GM12878 (cell line): ENCODE measurements at regions not wholly inside any gene's neighbourhood (a gene's known extent, or its start where the extent isn't known, plus 50 kb on each side); places are given as distances from the start of the nearest gene placed in this dataset.

Experiments used
- ATAC-seq: fragments of 200-7000 bp; cut with Tn5 transposase; 3 replicates; pipeline ENCODE4 v1.9.1; 2020; ENCODE audit warnings: mild to moderate bottlenecking, moderate library complexity
- BruUV-seq: library from RNA; stranded (reverse); fragments of 400-500 nt; replicated peaks from 2 replicates; lab custom pipeline; 2021; lab: Mats Ljungman, UMichigan
- CTCF ChIA-PET: fragments of 300-600 bp; sonication (Branson Sonifier 250); formaldehyde crosslinking; extraction: SDS; loops from one replicate; lab custom pipeline; 2021; ENCODE audit warnings: inconsistent platforms; lab: Yijun Ruan, JAX
- POLR2A ChIA-PET: fragments of 350-600 bp; formaldehyde crosslinking; extraction: SDS; loops from one replicate; lab custom pipeline; 2021; ENCODE audit warnings: inconsistent platforms; lab: Charles Lee
- RAD21 ChIA-PET: fragments of 300-600 bp; sonication (Branson Sonifier 250); formaldehyde crosslinking; loops from one replicate; lab custom pipeline; 2023; ENCODE audit warnings: antibody characterized with exemption; ENCODE audit not compliant: unreplicated experiment; lab: Charles Lee
- SMC1A ChIA-PET: fragments of 300-600 bp; sonication (Branson Sonifier 250); formaldehyde crosslinking; loops from one replicate; lab custom pipeline; 2023; ENCODE audit not compliant: unreplicated experiment, uncharacterized antibody; lab: Charles Lee
- DNase-seq: peaks from one replicate; pipeline ENCODE4 v3.0.0-alpha.2; 2011; ENCODE audit warnings: low read depth, low spot score
- FAIRE-seq: peaks from 3 replicates; lab custom pipeline; 2011; peaks lifted over from hg19 to GRCh38; lab: Jason Lieb, UNC
- H2AFZ ChIP-seq: 2 replicates; pipeline ENCODE4 v1.6.0; 2011; ENCODE audit warnings: low read depth, low read length, control low read depth; ENCODE audit not compliant: control insufficient read depth
- H3K27ac ChIP-seq: 2 replicates; pipeline ENCODE4 v1.5.1; 2011; ENCODE audit warnings: control low read depth; ENCODE audit not compliant: control insufficient read depth, insufficient read depth
- H3K27me3 ChIP-seq, 2 experiments: replicated peaks in 1 of 2; 2 replicates each; pipeline versions ENCODE4 v1.6.0 to v1.6.1; 2011; ENCODE audit warnings: low read length in 1 of 2; ENCODE audit not compliant: control insufficient read depth in 2 of 2, insufficient read depth in 2 of 2
- H3K36me3 ChIP-seq, 2 experiments: 2 replicates each; pipeline ENCODE4 v1.5.1; 2011; ENCODE audit warnings: low read length in 1 of 2; ENCODE audit not compliant: control insufficient read depth in 2 of 2, insufficient read depth in 2 of 2
- H3K4me1 ChIP-seq: 2 replicates; pipeline ENCODE4 v1.6.1; 2011; ENCODE audit warnings: mild to moderate bottlenecking, low read length, moderate library complexity, mixed read lengths; ENCODE audit not compliant: control insufficient read depth, insufficient read depth
- H3K4me2 ChIP-seq: 2 replicates; pipeline ENCODE4 v1.6.0; 2011; ENCODE audit warnings: control low read depth; ENCODE audit not compliant: control insufficient read depth, insufficient read depth
- H3K4me3 ChIP-seq: fragments of 200-600 bp; sonication (generic); 2 replicates; pipeline ENCODE4 v1.5.1; 2016
- H3K79me2 ChIP-seq: 2 replicates; pipeline ENCODE4 v1.6.0; 2011; ENCODE audit warnings: low read length; ENCODE audit not compliant: control insufficient read depth, insufficient read depth
- H3K9ac ChIP-seq: 2 replicates; pipeline ENCODE4 v1.8.0; 2011; ENCODE audit warnings: low read length, control low read depth, mixed read lengths; ENCODE audit not compliant: control insufficient read depth, insufficient read depth
- H3K9me3 ChIP-seq: replicated peaks from 3 replicates; pipeline ENCODE4 v1.5.1; 2011; ENCODE audit warnings: mild to moderate bottlenecking, low read length; ENCODE audit not compliant: control insufficient read depth, insufficient read depth
- H4K20me1 ChIP-seq: 2 replicates; pipeline ENCODE4 v1.6.0; 2011; ENCODE audit not compliant: control insufficient read depth, insufficient read depth
- EP300 ChIP-seq, 2 experiments: fragments of 150-350 bp in 1 of 2; IDR thresholded peaks; 2 replicates each; pipeline ENCODE4 v1.6.1; 2011 to 2012; ENCODE audit warnings: low read depth in 2 of 2, low read length in 2 of 2, borderline replicate concordance in 1 of 2, improper control_type of control experiment in 1 of 2, inconsistent platforms in 1 of 2; ENCODE audit not compliant: control insufficient read depth in 1 of 2
- IRF4 ChIP-seq: IDR thresholded peaks from 2 replicates; pipeline ENCODE4 v1.6.1; 2011; ENCODE audit warnings: low read depth, low read length
- NFYB ChIP-seq: IDR thresholded peaks from 2 replicates; pipeline ENCODE4 v1.6.1; 2011; ENCODE audit warnings: low read depth, mild to moderate bottlenecking, low read length, improper control_type of control experiment, moderate library complexity; ENCODE audit not compliant: insufficient read depth
- SP1 ChIP-seq: IDR thresholded peaks from one replicate; pipeline ENCODE4 v1.6.1; 2011; ENCODE audit warnings: low read depth, low read length
- YY1 ChIP-seq: IDR thresholded peaks from 2 replicates; pipeline ENCODE4 v1.6.1; 2011; ENCODE audit warnings: low read depth, mild to moderate bottlenecking, low read length
- WGBS: methylation state at CpG from one replicate; pipeline ENCODE4 v1.1.6; 2016; ENCODE audit warnings: low lambda C conversion rate; ENCODE audit not compliant: insufficient replicate concordance, insufficient coverage; ENCODE audit errors: missing lambda C conversion rate; 5-methylcytosine and 5-hydroxymethylcytosine counted together
- in situ Hi-C: fragments of 300-500 bp; cut with MboI; formaldehyde crosslinking; loops from 9 replicates; pipeline ENCODE4 v1.14.3; 2018; ENCODE audit warnings: mixed read lengths
- intact Hi-C: fragments of 100-400 bp; cut with micrococcal nuclease; formaldehyde crosslinking; loops from one replicate; pipeline ENCODE4 v1.14.2; 2022; ENCODE audit not compliant: unreplicated experiment
- TF ChIP-seq, protein P1 (sequence below): fragments of 450-650 bp; IDR thresholded peaks from 2 replicates; pipeline ENCODE4 v1.6.1; 2018; ENCODE audit warnings: borderline replicate concordance, mild to moderate bottlenecking; ENCODE audit not compliant: partially characterized antibody

DNA sequence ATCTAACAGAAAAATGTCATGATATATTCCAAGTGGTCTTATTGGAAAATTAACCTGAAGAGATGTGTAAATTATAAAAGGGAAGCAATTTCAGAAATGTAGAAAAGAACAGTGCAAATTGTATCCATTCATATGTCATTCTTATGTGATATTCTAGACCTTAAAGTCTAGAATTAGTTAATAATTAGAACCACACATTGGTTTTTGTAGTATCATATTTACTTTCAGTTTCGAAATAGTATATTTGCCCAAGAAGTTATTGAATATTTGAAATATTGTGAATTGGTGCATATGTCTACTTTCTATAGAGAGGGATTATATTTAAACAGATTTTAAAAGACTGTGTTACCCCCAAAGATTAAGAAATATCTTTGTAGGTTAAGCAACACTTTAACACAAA, 1348.6 kb upstream of the ACVR2A start:
- ATAC-seq, result no peak
- SMC1A ChIA-PET, result no interaction called here
- POLR2A ChIA-PET, result no interaction called here
- RAD21 ChIA-PET, result no interaction called here
- intact Hi-C loops (no loop called here), in situ Hi-C loops (no loop called here)
- Histone ChIP-seq H3K4me2 (no peak overlapping the region), H4K20me1 (no peaks in the 10 kb centered on the region), H3K9ac (no peak overlapping the region), H3K4me3 (no peak overlapping the region), H3K4me1 (no peaks in the 10 kb centered on the region), H3K36me3 (no peaks in the 10 kb centered on the region), H3K79me2 (no peaks in the 10 kb centered on the region), H3K27ac (no peak overlapping the region), H3K9me3 (no peaks in the 10 kb centered on the region)
- DNase-seq, result no peak
- 0% methylated on average over 1 of the region's 1 CpG for WGBS
- CTCF ChIA-PET, result interaction anchor here (1.3 kb wide), 1 partner anchor 27 kb away, joined by 3 read pairs; no protein-coding TSS in a partner anchor
- no peak for FAIRE-seq
- no peak for TF ChIP-seq SP1
- TF ChIP-seq, protein P1, sequence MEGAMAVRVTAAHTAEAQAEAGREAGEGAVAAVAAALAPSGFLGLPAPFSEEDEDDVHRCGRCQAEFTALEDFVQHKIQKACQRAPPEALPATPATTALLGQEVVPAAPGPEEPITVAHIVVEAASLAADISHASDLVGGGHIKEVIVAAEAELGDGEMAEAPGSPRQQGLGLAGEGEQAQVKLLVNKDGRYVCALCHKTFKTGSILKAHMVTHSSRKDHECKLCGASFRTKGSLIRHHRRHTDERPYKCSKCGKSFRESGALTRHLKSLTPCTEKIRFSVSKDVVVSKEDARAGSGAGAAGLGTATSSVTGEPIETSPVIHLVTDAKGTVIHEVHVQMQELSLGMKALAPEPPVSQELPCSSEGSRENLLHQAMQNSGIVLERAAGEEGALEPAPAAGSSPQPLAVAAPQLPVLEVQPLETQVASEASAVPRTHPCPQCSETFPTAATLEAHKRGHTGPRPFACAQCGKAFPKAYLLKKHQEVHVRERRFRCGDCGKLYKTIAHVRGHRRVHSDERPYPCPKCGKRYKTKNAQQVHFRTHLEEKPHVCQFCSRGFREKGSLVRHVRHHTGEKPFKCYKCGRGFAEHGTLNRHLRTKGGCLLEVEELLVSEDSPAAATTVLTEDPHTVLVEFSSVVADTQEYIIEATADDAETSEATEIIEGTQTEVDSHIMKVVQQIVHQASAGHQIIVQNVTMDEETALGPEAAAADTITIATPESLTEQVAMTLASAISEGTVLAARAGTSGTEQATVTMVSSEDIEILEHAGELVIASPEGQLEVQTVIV, result no peak
- no peak for TF ChIP-seq IRF4
- no peak for TF ChIP-seq YY1
- no peak for TF ChIP-seq EP300 (IDR thresholded peaks at IDR 0.05; ENCODE audit: borderline replicate concordance in 1 of 2, control insufficient read depth in 1 of 2, low read depth in 2 of 2, low read length in 2 of 2)
- TF ChIP-seq NFYB, result no peak
- TF ChIP-seq, all 136 proteins: peak for 0
- Histone ChIP-seq H3K27me3 (no peaks in the 10 kb centered on the region), H2AFZ (no peak overlapping the region)
- BruUV-seq, result no TSS peak
